Brain microvascular endothelial cell (primary cell): ENCODE measurements at regions not wholly inside any gene's neighbourhood (a gene's known extent, or its start where the extent isn't known, plus 50 kb on each side); places are given as distances from the start of the nearest gene placed in this dataset.

ENCODE experiments used
- DNase-seq: peaks from one replicate; pipeline ENCODE4 v3.0.0-alpha.2; 2020
- H3K27ac ChIP-seq: fragments of 250-450 bp; sonication (Bioruptor Pico); 2 replicates; pipeline ENCODE4 v1.5.1; 2020; ENCODE audit warnings: mild to moderate bottlenecking, moderate library complexity
- H3K27me3 ChIP-seq: fragments of 250-450 bp; sonication (Bioruptor Pico); replicated peaks from 2 replicates; pipeline ENCODE4 v1.5.1; 2020; ENCODE audit warnings: mild to moderate bottlenecking
- H3K36me3 ChIP-seq: fragments of 250-450 bp; sonication (Bioruptor Pico); replicated peaks from 2 replicates; pipeline ENCODE4 v1.5.1; 2020; ENCODE audit warnings: mild to moderate bottlenecking
- H3K4me3 ChIP-seq: 2 replicates; pipeline ENCODE4 v1.5.1; 2011; ENCODE audit warnings: low read depth, mild to moderate bottlenecking, control low read depth, low read length, moderate library complexity
- in situ Hi-C: cut with HindIII; loops from 2 replicates; pipeline ENCODE4 v1.10.0; 2017; ENCODE audit warnings: low sequenced_read_pairs, low pct_ligation_motif_present
- TF ChIP-seq, protein P1 (sequence below): IDR thresholded peaks from 2 replicates; pipeline ENCODE4 v1.5.1; 2011; ENCODE audit warnings: low read depth, mild to moderate bottlenecking, moderate library complexity, low read length, control low read depth, inconsistent platforms; ENCODE audit errors: missing control alignments

DNA sequence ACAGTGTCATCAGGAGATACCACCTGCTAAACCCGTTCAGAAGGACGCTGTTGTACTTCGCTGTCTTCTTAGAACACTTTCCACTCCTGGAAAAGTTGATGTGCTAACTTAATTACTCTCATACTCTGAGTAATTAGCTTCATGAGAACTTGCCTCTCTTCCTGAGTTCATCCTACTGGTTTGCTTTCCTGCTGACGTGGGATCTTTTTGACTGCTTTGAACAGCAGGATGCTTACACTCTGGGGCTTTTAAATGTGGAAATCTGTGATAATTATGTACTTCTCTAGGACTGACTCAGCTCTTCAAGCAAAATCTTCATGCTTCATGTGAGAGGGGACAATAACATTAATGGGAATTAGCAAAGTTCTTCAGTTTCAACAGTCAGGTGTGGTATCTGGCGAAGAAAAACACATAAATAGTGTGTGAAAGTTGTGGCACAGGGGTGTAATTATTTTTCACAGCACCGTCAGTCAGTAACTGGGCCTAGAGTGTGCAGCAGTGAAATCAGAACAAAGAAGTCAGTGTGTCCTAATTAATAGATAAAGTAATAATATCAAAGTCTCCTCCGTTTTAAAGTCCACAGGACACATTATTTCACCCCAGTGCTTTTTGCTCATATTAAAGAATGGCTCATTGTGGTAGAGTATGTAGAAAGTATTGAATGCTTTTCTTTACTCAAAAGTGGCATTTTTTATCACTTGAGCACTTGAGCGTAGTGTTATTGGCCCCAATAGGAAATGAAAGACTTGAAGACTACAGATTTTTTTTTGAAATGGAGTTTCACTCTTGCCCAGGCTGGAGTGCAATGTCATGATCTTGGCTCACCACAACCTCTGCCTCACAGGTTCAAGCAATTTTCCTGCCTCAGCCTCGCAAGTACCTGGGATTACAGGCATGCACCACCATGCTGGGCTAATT, 140.9 kb upstream of the DMRT1 start:
- TF ChIP-seq, protein P1, sequence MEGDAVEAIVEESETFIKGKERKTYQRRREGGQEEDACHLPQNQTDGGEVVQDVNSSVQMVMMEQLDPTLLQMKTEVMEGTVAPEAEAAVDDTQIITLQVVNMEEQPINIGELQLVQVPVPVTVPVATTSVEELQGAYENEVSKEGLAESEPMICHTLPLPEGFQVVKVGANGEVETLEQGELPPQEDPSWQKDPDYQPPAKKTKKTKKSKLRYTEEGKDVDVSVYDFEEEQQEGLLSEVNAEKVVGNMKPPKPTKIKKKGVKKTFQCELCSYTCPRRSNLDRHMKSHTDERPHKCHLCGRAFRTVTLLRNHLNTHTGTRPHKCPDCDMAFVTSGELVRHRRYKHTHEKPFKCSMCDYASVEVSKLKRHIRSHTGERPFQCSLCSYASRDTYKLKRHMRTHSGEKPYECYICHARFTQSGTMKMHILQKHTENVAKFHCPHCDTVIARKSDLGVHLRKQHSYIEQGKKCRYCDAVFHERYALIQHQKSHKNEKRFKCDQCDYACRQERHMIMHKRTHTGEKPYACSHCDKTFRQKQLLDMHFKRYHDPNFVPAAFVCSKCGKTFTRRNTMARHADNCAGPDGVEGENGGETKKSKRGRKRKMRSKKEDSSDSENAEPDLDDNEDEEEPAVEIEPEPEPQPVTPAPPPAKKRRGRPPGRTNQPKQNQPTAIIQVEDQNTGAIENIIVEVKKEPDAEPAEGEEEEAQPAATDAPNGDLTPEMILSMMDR, result no peak
- H3K27me3 ChIP-seq, result no peaks in the 10 kb centered on the region
- in situ Hi-C loops, result no loop called here
- no peak overlapping the region for H3K27ac ChIP-seq
- DNase-seq, result no peak
- no peak overlapping the region for H3K4me3 ChIP-seq
- H3K36me3 ChIP-seq, result no peaks in the 10 kb centered on the region

DNA sequence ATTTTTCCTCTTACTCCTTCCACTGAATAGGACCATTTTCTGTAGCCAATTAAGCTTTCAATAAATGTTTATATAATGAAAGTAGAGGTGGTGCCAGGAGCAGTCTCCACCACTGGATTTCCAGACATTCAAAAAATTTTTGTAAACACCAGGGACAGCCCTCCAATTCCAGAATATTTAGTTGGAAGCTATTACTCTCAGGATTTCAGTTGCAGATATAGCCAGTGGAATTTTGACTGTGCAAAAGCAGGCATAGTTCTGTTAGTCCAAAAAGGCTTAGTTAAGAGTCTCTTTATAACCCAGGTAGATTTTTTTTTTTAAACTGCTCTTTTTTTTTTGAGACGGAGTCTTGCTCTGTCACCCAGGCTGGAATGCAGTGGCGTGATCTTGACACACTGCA, 138.1 kb upstream of the DMRT1 start:
- Histone ChIP-seq H3K36me3 (no peaks in the 10 kb centered on the region), H3K27me3 (no peaks in the 10 kb centered on the region), H3K4me3 (no peak overlapping the region), H3K27ac (no peak overlapping the region)
- TF ChIP-seq, protein P1, result no peak
- no peak for DNase-seq
- in situ Hi-C loops, result no loop called here

DNA sequence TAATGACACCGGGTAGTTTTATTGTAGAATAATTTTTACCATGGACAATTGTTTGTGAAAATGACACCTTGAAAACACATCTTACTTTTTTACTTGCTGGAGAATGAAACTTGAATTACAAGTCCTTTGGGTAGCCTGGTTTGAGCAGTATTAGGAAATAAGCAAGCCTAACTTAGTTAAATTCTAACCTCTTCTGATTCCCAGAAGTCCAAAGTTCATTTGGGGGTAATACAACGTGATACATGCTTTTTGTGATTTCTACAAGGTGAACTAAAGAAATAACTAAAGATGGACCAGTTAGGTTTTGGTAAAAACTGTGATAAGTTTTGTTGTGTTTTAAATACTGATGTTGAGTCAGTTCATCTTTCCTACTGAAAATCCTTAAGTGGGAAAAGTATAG, 135.4 kb upstream of the DMRT1 start:
- in situ Hi-C loops, result no loop called here
- Histone ChIP-seq H3K27ac (peak overlapping the region; percentile 69), H3K27me3 (no peaks in the 10 kb centered on the region), H3K36me3 (peaks cover 5% of the 10 kb centered on the region), H3K4me3 (no peak overlapping the region)
- no peak for DNase-seq
- TF ChIP-seq, protein P1, result no peak

DNA sequence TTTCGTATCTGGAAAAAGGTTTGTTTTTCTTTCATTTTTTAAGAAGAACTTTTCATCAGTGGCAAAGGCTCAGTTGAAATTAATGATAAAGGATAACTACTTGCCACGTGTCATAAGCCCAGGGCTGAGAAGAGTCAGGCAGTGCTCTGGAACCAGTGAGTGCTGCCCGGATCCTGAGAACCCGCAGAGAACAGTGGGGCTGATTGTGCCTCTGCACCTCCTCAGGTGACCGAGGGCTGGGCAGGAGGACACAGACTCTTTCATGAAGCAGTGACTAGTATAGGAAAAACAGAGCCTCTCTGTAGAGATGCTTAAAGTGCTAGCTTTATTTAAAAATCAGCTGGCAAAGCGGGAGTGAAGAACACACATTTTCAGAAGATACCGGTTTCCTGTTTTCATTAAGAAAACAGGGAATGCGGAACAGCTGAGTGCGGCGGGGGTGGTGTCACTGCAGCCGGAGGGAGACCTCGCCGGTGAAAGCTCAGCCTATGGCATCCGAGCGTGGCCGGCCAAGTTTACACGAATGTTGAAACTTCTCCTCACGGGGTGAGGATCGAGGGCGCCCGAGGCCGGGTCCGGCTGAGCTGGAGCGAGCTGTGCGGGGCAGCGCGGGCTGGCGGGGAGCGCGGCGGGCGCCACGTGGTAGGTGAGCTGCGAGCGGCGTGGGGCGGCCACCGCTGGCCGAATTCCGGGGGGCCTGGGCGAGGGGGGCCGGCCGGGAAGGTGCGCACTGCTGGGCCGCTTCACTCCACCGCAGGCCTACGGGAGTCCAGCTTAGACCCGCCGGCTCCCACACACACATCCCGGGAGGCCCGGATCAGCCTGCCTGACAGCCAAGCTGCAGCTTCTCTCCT, 134.7 kb upstream of the DMRT1 start:
- Histone ChIP-seq H3K36me3 (peaks cover 12% of the 10 kb centered on the region), H3K4me3 (peak overlapping the region; percentile 59), H3K27ac (peak overlapping the region; percentile 69), H3K27me3 (no peaks in the 10 kb centered on the region)
- DNase-seq, result peak; percentile 48
- TF ChIP-seq, protein P1, result no peak
- in situ Hi-C loops, result no loop called here

DNA sequence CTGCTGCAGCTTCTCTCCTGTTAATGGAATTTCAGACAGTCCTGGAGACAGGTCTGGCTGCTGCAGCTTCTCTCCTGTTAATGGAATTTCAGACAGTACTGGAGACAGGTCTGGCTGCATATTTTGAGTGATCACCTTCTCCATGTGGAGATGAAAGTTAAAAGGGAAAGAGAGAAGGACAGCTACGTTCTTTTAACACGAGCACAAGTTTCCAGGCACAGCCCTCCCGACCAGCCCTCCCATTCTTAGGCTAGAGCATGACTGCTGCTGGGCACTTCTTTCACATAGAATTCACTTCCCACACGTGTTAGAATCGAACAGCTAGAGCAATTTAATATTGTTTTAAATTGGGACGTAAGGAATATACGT, 133.3 kb upstream of the DMRT1 start:
- TF ChIP-seq, protein P1, result no peak
- in situ Hi-C loops, result no loop called here

More for the DNA sequence above, 133.3 kb upstream of the DMRT1 start:
- H3K36me3 ChIP-seq, result peaks cover 22% of the 10 kb centered on the region
- no peak for DNase-seq
- H3K4me3 ChIP-seq, result peak overlapping the region; percentile 34
- no peaks in the 10 kb centered on the region for H3K27me3 ChIP-seq
- H3K27ac ChIP-seq, result no peak overlapping the region
